ENCODE measurements at regions not wholly inside any gene's neighbourhood (a gene's known extent, or its start where the extent isn't known, plus 50 kb on each side); places are given as distances from the start of the nearest gene placed in this dataset.

DNA sequence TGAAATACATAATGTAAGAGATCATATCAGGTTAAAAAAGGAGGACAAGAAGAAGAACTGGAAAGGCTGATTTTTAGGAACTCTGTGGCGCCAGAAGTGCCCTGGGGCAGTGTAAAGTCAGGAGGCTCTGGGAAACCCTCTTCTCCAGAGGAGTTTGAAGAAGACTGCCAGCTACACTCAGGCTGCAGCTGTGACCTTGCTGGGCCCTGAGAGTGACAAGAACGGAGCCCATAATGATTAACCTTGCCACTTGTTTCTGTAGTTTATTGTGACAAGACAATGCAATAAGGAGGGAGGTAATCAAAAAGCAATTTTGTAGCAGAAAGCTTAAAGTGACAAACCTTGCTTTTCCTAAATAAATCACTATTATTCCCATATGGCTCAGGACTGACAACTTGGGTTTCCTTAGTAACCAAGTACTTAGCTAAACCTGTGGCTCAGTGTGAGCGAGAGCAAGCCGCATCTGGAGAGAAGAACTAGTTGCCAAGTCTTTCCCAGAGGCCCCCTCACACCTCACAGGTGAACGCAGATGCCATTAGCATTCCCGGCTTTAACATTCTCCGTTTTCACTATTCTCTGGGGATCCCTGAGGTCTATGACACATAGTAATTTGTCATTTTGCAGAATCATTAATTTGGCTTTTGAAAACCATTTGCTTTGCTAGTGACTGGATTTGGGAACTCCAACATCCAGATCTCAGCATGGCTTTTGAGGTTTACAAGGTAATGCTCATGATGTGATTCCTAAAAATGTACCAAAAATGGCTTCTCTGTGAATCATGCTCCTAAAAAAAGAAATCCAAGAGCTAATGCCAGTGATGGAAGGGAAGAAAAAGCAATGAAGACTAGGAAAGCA is 115.9 kb downstream of the OMA1 start:
- DNase-seq = no peak

- DNase-seq = no peak
Measured at GRCh38 chr1:58426918-58427317, 119.6 kb downstream of the OMA1 start.

- no peak for DNase-seq
Measured at GRCh38 chr1:58422436-58422835, 124.1 kb downstream of the OMA1 start.

- no peak for DNase-seq
Measured at GRCh38 chr1:58418283-58419228, 128.0 kb downstream of the OMA1 start.

GRCh38 chr1:58412071-58412580 is 134.4 kb downstream of the OMA1 start:
- DNase-seq = no peak

- DNase-seq = no peak
Measured at GRCh38 chr1:58409890-58410289, 136.6 kb downstream of the OMA1 start.

GRCh38 chr1:58409336-58409735 is 137.2 kb downstream of the OMA1 start:
- no peak for DNase-seq

- DNase-seq = no peak
Measured at GRCh38 chr1:58406301-58407071, 140.0 kb downstream of the OMA1 start.

DNA sequence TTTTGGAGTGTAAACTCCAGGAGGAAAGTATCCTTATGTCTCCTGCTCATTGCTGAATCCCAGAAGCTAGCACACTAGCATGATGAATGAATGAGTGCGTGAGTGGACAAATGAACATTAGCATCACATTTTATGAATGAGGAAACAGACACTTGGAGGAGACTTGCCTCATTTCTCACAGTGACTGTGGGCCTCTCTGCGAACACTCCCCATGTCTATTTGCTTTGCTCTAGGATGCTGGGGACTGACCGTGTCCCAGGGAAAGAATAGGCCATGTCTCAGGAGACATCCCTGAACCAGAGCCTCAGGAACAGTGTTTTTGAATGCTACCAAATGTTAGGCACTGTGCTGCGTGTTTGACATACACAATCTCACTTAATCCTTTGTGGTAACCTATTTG is 140.9 kb downstream of the OMA1 start:
- no peak for DNase-seq

DNA sequence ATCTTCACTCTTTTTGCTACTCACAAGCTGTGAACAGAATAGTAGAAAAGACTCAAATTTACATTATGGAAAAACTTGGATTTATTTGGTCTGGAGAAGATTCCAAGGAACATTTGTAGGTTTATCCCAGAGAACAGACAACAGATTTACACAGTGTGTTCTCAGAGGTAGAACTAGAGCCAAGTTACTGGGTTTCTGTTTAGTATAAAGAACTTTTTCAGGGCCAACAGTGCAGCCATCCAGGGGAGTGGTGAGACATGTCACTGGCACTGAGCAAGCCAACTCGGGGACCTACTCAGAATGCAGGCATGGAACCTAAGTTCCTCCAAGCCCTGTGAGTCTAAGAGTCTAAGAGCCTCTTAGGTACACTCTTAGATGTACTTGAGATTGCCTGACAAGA is 142.6 kb downstream of the OMA1 start:
- no peak for DNase-seq

- no peak for DNase-seq
Measured at GRCh38 chr1:58402444-58402843, 144.1 kb downstream of the OMA1 start.

- DNase-seq = no peak
Measured at GRCh38 chr1:58401991-58402390, 144.5 kb downstream of the OMA1 start.

- DNase-seq = no peak
Measured at GRCh38 chr1:58399176-58399575, 147.3 kb downstream of the OMA1 start.

GRCh38 chr1:58398714-58399113 is 147.8 kb downstream of the OMA1 start:
- no peak for DNase-seq

DNA sequence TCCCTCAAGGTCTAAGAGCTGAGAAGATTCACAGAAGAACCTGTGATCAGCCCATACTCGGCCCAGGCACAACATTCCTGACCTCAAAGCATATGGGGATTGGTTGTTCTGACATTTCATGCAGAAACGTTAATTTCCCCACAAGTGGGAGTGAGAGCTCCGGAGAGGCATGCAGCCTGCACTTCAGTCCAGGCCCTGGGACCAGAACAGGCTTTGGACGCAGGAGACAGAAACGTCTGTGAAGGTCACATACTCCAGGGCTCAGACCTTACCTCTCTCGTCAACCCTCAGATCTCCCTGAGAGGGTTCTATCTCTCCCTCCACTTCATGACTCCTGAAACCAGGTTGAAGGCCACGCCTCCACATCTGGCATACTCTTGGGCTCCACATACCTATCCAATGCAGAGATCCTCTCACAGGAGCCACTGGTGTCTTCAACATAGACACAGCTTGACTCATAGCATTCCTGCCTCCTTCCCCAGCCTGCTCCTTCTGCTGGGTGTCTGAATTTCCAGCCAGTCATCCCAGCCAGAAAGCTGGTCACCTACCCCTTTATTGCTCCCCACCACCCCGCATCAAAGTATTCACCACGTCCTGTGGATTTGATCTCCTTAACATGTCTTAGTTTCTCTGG is 149.2 kb downstream of the OMA1 start:
- DNase-seq = no peak

GRCh38 chr1:58396150-58396549 is 150.4 kb downstream of the OMA1 start:
- no peak for DNase-seq

DNA sequence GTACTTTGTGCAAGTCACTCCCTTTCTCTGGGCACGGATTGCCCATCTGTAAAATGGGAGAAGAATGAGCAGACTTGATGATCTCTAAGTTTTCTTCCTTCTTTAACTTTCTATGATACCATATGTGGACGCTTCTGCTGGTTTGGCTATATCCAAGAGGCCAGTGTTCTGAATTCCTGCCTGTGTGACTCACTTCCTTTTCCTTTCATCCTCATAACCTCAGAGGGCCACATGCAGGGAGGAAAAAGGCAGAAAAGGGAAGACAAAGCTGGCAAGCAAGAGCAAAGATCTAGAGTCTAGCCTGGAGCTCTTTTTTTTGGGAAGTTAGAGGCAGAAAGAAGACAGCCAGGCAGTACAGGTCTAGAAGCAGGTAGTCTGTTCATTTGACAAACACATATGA is 151.2 kb downstream of the OMA1 start:
- no peak for DNase-seq

GRCh38 chr1:58392083-58392482 is 154.4 kb downstream of the OMA1 start:
- no peak for DNase-seq

DNA sequence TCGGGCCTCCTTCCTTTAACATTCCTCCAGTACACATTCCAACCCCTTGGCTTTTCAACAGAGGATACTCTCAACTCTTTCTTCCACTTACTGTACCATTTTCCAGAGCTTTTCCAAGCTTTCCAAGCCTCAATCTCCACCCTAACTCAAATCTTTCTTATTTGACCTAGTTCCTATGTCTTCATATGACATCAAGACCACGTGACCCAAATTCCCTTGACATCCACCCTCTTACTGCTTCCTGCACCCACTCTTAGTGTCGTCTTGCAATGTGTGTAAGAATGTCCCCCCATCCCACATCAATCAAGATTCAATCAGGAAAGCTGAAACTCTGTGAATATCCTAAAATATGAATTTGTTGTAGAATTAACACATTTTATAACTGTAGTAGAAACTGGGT is 155.0 kb downstream of the OMA1 start:
- DNase-seq = no peak

DNA sequence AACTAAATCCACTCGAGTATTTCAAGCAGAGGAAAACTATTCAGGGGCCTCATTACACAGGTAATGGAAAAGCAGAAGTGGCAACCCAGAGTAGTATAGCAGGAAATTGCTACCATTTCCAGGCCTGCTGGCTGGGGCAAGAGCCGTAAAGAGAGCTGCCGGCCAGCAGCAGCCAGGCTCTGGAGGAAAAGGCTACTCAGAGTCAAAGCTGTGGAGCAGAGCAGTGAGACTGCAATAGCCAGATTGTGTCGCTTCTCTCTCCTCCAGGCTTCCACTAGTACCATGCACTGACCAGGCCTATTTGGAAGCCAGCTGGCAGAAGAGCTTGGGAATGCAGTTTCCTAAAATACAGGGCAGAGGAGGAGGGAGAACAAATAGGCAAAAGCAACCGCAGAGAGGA is 155.5 kb downstream of the OMA1 start:
- no peak for DNase-seq

GRCh38 chr1:58390091-58390490 is 156.4 kb downstream of the OMA1 start:
- DNase-seq = no peak

GRCh38 chr1:58380345-58380744 is 166.2 kb downstream of the OMA1 start:
- DNase-seq = no peak
